Mesendoderm (in vitro differentiated cells): ENCODE measurements at regions not wholly inside any gene's neighbourhood (a gene's known extent, or its start where the extent isn't known, plus 50 kb on each side); places are given as distances from the start of the nearest gene placed in this dataset.

Experiments
- DNase-seq: peaks from one replicate; pipeline ENCODE4 v3.0.0; 2013
- H2AK5ac ChIP-seq: 2 replicates; pipeline ENCODE4 v1.6.1; 2013; ENCODE audit warnings: low read length, inconsistent platforms
- H2BK120ac ChIP-seq: 2 replicates; pipeline ENCODE4 v1.6.1; 2013; ENCODE audit warnings: low read depth, mild to moderate bottlenecking, low read length, moderate library complexity, mixed read lengths
- H2BK15ac ChIP-seq: replicated peaks from 2 replicates; pipeline ENCODE4 v1.6.1; 2013; ENCODE audit warnings: low read depth, mild to moderate bottlenecking, moderate library complexity
- H2BK5ac ChIP-seq: 2 replicates; pipeline ENCODE4 v1.6.1; 2013; ENCODE audit warnings: low read length, inconsistent platforms
- H3K18ac ChIP-seq: 2 replicates; pipeline ENCODE4 v1.6.1; 2013; ENCODE audit warnings: mild to moderate bottlenecking, low read length, mixed read lengths
- H3K23ac ChIP-seq: one replicate; pipeline ENCODE4 v1.6.1; 2013; ENCODE audit warnings: low read length
- H3K27ac ChIP-seq: 2 replicates; pipeline ENCODE4 v1.5.1; 2013; ENCODE audit warnings: low read depth, mild to moderate bottlenecking, inconsistent platforms, low read length, moderate library complexity
- H3K27me3 ChIP-seq: 2 replicates; pipeline ENCODE4 v1.6.1; 2013; ENCODE audit warnings: low read length, control low read depth, mild to moderate bottlenecking, inconsistent platforms; ENCODE audit not compliant: insufficient read depth, poor library complexity
- H3K36me3 ChIP-seq: 2 replicates; pipeline ENCODE4 v1.6.1; 2013; ENCODE audit warnings: low read length, inconsistent platforms; ENCODE audit not compliant: control insufficient read depth, insufficient read depth
- H3K4ac ChIP-seq: one replicate; pipeline ENCODE4 v1.6.1; 2013; ENCODE audit warnings: low read depth, mild to moderate bottlenecking, low read length, moderate library complexity
- H3K4me1 ChIP-seq: 2 replicates; pipeline ENCODE4 v1.6.1; 2013; ENCODE audit warnings: low read depth, low read length, inconsistent platforms; ENCODE audit not compliant: control insufficient read depth
- H3K4me2 ChIP-seq: 2 replicates; pipeline ENCODE4 v1.6.1; 2013; ENCODE audit warnings: low read length
- H3K4me3 ChIP-seq: 2 replicates; pipeline ENCODE4 v1.5.1; 2013; ENCODE audit warnings: mild to moderate bottlenecking, low read length
- H3K56ac ChIP-seq: one replicate; pipeline ENCODE4 v1.6.1; 2013; ENCODE audit warnings: low read length
- H3K79me1 ChIP-seq: 2 replicates; pipeline ENCODE4 v1.6.1; 2013; ENCODE audit warnings: low read length, inconsistent platforms
- H3K79me2 ChIP-seq: 2 replicates; pipeline ENCODE4 v1.6.1; 2013; ENCODE audit warnings: mild to moderate bottlenecking, low read length; ENCODE audit not compliant: control insufficient read depth, insufficient read depth
- H3K9ac ChIP-seq: 2 replicates; pipeline ENCODE4 v1.6.1; 2013; ENCODE audit warnings: low read length, inconsistent platforms
- H4K5ac ChIP-seq: one replicate; pipeline ENCODE4 v1.6.1; 2013; ENCODE audit warnings: low read length
- H4K8ac ChIP-seq: one replicate; pipeline ENCODE4 v1.6.1; 2013; ENCODE audit warnings: low read depth, mild to moderate bottlenecking, control low read depth, low read length, moderate library complexity
- WGBS: extraction: QIAGEN DNeasy Blood & Tissue Kit; methylation state at CpG from one replicate; pipeline ENCODE4 v1.1.7; 2013; ENCODE audit warnings: low lambda C conversion rate, missing lambda C conversion rate; ENCODE audit not compliant: insufficient coverage; ENCODE audit errors: extremely low coverage; 5-methylcytosine and 5-hydroxymethylcytosine counted together

GRCh38 chr13:72156760-72157159, 289.8 kb upstream of the DACH1 start:
- no peaks in the 10 kb centered on the region for H3K36me3 ChIP-seq
- H3K79me1 ChIP-seq = no peaks in the 10 kb centered on the region
- H3K79me2 ChIP-seq = no peaks in the 10 kb centered on the region
- no peak overlapping the region for H3K27ac ChIP-seq
- no peak overlapping the region for H2BK120ac ChIP-seq
- H2BK15ac ChIP-seq = no peak overlapping the region
- H3K4me3 ChIP-seq = no peak overlapping the region
- H3K27me3 ChIP-seq = no peaks in the 10 kb centered on the region
- H3K4me2 ChIP-seq = no peak overlapping the region
- H4K8ac ChIP-seq = no peak overlapping the region
- no peak overlapping the region for H2AK5ac ChIP-seq
- no peak overlapping the region for H2BK5ac ChIP-seq
- no peak for DNase-seq
- H3K56ac ChIP-seq = no peak overlapping the region
- no peaks in the 10 kb centered on the region for H3K4me1 ChIP-seq
- no peak overlapping the region for H3K23ac ChIP-seq
- no peak overlapping the region for H4K5ac ChIP-seq
- H3K18ac ChIP-seq = no peak overlapping the region
- H3K4ac ChIP-seq = no peak overlapping the region
- no peak overlapping the region for H3K9ac ChIP-seq

GRCh38 chr13:72153272-72153671, 286.3 kb upstream of the DACH1 start:
- no peak overlapping the region for H4K8ac ChIP-seq
- H3K4me3 ChIP-seq = no peak overlapping the region
- no peaks in the 10 kb centered on the region for H3K36me3 ChIP-seq
- H2AK5ac ChIP-seq = no peak overlapping the region
- H3K9ac ChIP-seq = no peak overlapping the region
- H3K18ac ChIP-seq = no peak overlapping the region
- no peak overlapping the region for H3K23ac ChIP-seq
- no peaks in the 10 kb centered on the region for H3K79me2 ChIP-seq
- H3K4me2 ChIP-seq = no peak overlapping the region
- H3K27me3 ChIP-seq = no peaks in the 10 kb centered on the region
- H3K4ac ChIP-seq = no peak overlapping the region
- WGBS = no CpG with 5 or more reads among the region's 1 CpG
- no peak overlapping the region for H2BK5ac ChIP-seq
- no peak overlapping the region for H3K27ac ChIP-seq
- no peak overlapping the region for H3K56ac ChIP-seq
- H3K4me1 ChIP-seq = no peaks in the 10 kb centered on the region
- no peak for DNase-seq
- no peak overlapping the region for H4K5ac ChIP-seq
- H3K79me1 ChIP-seq = no peaks in the 10 kb centered on the region
- H2BK15ac ChIP-seq = no peak overlapping the region
- H2BK120ac ChIP-seq = no peak overlapping the region

GRCh38 chr13:72151241-72151640, 284.2 kb upstream of the DACH1 start:
- Histone ChIP-seq H4K8ac (no peak overlapping the region), H2BK5ac (no peak overlapping the region), H3K4ac (no peak overlapping the region), H4K5ac (no peak overlapping the region), H3K79me1 (no peaks in the 10 kb centered on the region), H3K4me1 (no peaks in the 10 kb centered on the region), H3K27ac (no peak overlapping the region), H2BK15ac (no peak overlapping the region), H3K79me2 (no peaks in the 10 kb centered on the region), H2BK120ac (no peak overlapping the region), H3K36me3 (no peaks in the 10 kb centered on the region), H3K56ac (no peak overlapping the region), H2AK5ac (no peak overlapping the region), H3K27me3 (no peaks in the 10 kb centered on the region), H3K9ac (no peak overlapping the region), H3K4me3 (no peak overlapping the region), H3K4me2 (no peak overlapping the region), H3K23ac (no peak overlapping the region), H3K18ac (no peak overlapping the region)
- WGBS = no CpG with 5 or more reads among the region's 2 CpGs
- DNase-seq = no peak

GRCh38 chr13:72150502-72150901, 283.5 kb upstream of the DACH1 start:
- no CpG with 5 or more reads among the region's 3 CpGs for WGBS
- Histone ChIP-seq H3K56ac (no peak overlapping the region), H4K8ac (no peak overlapping the region), H3K79me2 (no peaks in the 10 kb centered on the region), H2BK5ac (no peak overlapping the region), H3K79me1 (no peaks in the 10 kb centered on the region), H3K4ac (no peak overlapping the region), H3K4me2 (no peak overlapping the region), H3K9ac (no peak overlapping the region), H3K36me3 (no peaks in the 10 kb centered on the region), H3K27ac (no peak overlapping the region), H2BK15ac (no peak overlapping the region), H4K5ac (no peak overlapping the region), H2AK5ac (no peak overlapping the region), H3K27me3 (no peaks in the 10 kb centered on the region), H3K23ac (no peak overlapping the region), H3K4me3 (no peak overlapping the region), H3K4me1 (no peaks in the 10 kb centered on the region), H3K18ac (no peak overlapping the region), H2BK120ac (no peak overlapping the region)
- no peak for DNase-seq

GRCh38 chr13:72149701-72150100, 282.7 kb upstream of the DACH1 start:
- no peak overlapping the region for H3K27ac ChIP-seq
- H3K79me2 ChIP-seq = no peaks in the 10 kb centered on the region
- no peak overlapping the region for H3K9ac ChIP-seq
- H4K8ac ChIP-seq = no peak overlapping the region
- no peak overlapping the region for H3K4ac ChIP-seq
- no peak overlapping the region for H3K23ac ChIP-seq
- H2BK5ac ChIP-seq = no peak overlapping the region
- DNase-seq = no peak
- no peaks in the 10 kb centered on the region for H3K27me3 ChIP-seq
- no peak overlapping the region for H3K18ac ChIP-seq
- H2BK15ac ChIP-seq = no peak overlapping the region
- H3K4me2 ChIP-seq = no peak overlapping the region
- no peak overlapping the region for H3K56ac ChIP-seq
- H3K36me3 ChIP-seq = no peaks in the 10 kb centered on the region
- no peaks in the 10 kb centered on the region for H3K4me1 ChIP-seq
- H3K4me3 ChIP-seq = no peak overlapping the region
- no peaks in the 10 kb centered on the region for H3K79me1 ChIP-seq
- no peak overlapping the region for H2BK120ac ChIP-seq
- H4K5ac ChIP-seq = no peak overlapping the region
- H2AK5ac ChIP-seq = no peak overlapping the region

- no peaks in the 10 kb centered on the region for H3K79me1 ChIP-seq
- H3K4me3 ChIP-seq = no peak overlapping the region
- H2BK15ac ChIP-seq = no peak overlapping the region
- WGBS = no CpG with 5 or more reads among the region's 5 CpGs
- no peak overlapping the region for H3K9ac ChIP-seq
- H2AK5ac ChIP-seq = no peak overlapping the region
- H3K27me3 ChIP-seq = no peaks in the 10 kb centered on the region
- no peak overlapping the region for H3K4me2 ChIP-seq
- H4K8ac ChIP-seq = no peak overlapping the region
- no peak overlapping the region for H3K27ac ChIP-seq
- no peak overlapping the region for H3K18ac ChIP-seq
- H3K56ac ChIP-seq = no peak overlapping the region
- no peak overlapping the region for H3K4ac ChIP-seq
- no peak for DNase-seq
- no peak overlapping the region for H4K5ac ChIP-seq
- no peak overlapping the region for H3K23ac ChIP-seq
- H3K36me3 ChIP-seq = no peaks in the 10 kb centered on the region
- H3K79me2 ChIP-seq = no peaks in the 10 kb centered on the region
- no peaks in the 10 kb centered on the region for H3K4me1 ChIP-seq
- H2BK5ac ChIP-seq = no peak overlapping the region
- no peak overlapping the region for H2BK120ac ChIP-seq
Measured at GRCh38 chr13:72146816-72147215, 279.8 kb upstream of the DACH1 start.
